ENCODE measurements at regions not wholly inside any gene's neighbourhood (a gene's known extent, or its start where the extent isn't known, plus 50 kb on each side); places are given as distances from the start of the nearest gene placed in this dataset.

- DNase-seq (ENCODE audit: low read depth): no peak
- H3K4me3 ChIP-seq (ENCODE audit: control insufficient read depth, low read depth, low read length): no peak overlapping the region
- TF ChIP-seq CTCF (conservative IDR thresholded peaks at IDR 0.05; ENCODE audit: control insufficient read depth, insufficient read depth, low read depth, low read length): no peak
These were observed 344.7 kb upstream of the TSHZ3 start for GRCh38 chr19:31693933-31694269.

- no peak for TF ChIP-seq CTCF (conservative IDR thresholded peaks at IDR 0.05; ENCODE audit: control insufficient read depth, insufficient read depth, low read depth, low read length)
- H3K4me3 ChIP-seq (ENCODE audit: control insufficient read depth, low read depth, low read length): no peak overlapping the region
- no peak for DNase-seq (ENCODE audit: low read depth)
These were observed 345.5 kb upstream of the TSHZ3 start for GRCh38 chr19:31694761-31695160.

- no peak for DNase-seq (ENCODE audit: low read depth)
- no peak for TF ChIP-seq CTCF (conservative IDR thresholded peaks at IDR 0.05; ENCODE audit: control insufficient read depth, insufficient read depth, low read depth, low read length)
These were observed 350.2 kb upstream of the TSHZ3 start for GRCh38 chr19:31699421-31699820.

GRCh38 chr19:31701146-31701545, 351.9 kb upstream of the TSHZ3 start:
- no peak overlapping the region for H3K4me3 ChIP-seq (ENCODE audit: control insufficient read depth, low read depth, low read length)
- no peak for TF ChIP-seq CTCF (conservative IDR thresholded peaks at IDR 0.05; ENCODE audit: control insufficient read depth, insufficient read depth, low read depth, low read length)
- no peak for DNase-seq (ENCODE audit: low read depth)

More at GRCh38 chr19:31699421-31699820, 350.2 kb upstream of the TSHZ3 start:
- no peak overlapping the region for H3K4me3 ChIP-seq (ENCODE audit: control insufficient read depth, low read depth, low read length)

GRCh38 chr19:31705656-31706055, 356.4 kb upstream of the TSHZ3 start:
- TF ChIP-seq CTCF (conservative IDR thresholded peaks at IDR 0.05; ENCODE audit: control insufficient read depth, insufficient read depth, low read depth, low read length): no peak
- no peak overlapping the region for H3K4me3 ChIP-seq (ENCODE audit: control insufficient read depth, low read depth, low read length)
- no peak for DNase-seq (ENCODE audit: low read depth)

- DNase-seq (ENCODE audit: low read depth): no peak
- TF ChIP-seq CTCF (conservative IDR thresholded peaks at IDR 0.05; ENCODE audit: control insufficient read depth, insufficient read depth, low read depth, low read length): no peak
- H3K4me3 ChIP-seq (ENCODE audit: control insufficient read depth, low read depth, low read length): no peak overlapping the region
These were observed 356.9 kb upstream of the TSHZ3 start for GRCh38 chr19:31706131-31706530.

Measured in fibroblast of mammary gland (primary cell).